ENCODE measurements at regions not wholly inside any gene's neighbourhood (a gene's known extent, or its start where the extent isn't known, plus 50 kb on each side); places are given as distances from the start of the nearest gene placed in this dataset.
A peak's percentile ranks its signal among the peaks of the same experiment; 100 is the strongest.

DNA sequence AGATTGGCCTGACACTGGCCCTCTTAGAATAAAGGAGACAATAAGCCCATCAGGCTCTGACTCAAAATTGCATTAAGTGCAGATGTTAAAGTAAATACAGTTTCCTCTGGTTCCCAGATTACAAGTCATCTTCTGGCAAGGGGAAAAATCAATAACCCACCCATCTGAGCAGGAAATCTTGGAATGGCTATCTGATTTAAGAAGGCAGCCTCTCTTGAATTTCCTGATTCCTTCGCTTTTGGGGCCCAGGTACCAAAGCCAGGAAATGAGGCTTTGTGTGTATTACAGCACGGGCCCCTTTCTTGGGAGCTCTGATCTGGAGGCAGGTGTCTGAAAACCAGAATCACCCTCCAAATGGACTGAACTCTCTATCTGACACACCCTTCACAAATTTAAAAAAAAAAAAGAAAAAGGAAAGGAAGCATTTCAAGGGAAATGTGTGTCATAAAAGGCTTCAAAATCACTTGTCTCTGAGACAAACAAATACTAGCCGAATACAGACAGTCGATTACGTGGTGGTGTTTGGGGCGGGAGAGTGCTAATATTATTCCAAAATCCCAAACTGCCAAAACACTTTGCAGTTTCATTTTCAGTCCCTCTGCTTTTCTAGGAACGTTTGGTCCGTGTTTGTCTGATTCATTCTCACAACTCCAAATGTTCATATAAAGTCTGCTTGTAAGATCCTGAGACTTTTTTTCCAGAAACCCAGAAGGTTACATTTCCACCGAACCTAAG, 240.9 kb upstream of the CAMK1G start:
- no peak for DNase-seq (ENCODE audit: low spot score)

- DNase-seq (ENCODE audit: low spot score) = no peak
These were observed 240.0 kb upstream of the CAMK1G start for GRCh38 chr1:209343511-209343910.

DNA sequence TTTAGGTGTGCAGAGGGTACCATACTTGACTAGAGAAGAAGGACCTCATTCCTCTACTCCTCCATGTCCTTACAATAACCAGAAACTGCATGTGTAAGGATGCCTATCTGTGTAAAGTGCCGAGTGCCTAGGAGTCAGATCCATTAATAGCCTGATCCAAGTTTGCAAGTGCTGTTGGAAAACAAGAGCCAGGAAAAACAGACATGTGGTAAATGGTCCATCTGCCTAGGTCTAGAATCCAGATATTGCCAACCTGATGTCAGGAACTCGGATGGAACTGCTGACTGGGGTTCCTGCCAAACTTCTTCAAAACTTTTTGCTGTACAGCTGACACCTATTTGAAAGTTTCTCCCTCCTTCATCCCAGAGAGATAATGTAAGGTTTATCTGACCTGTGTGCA, 239.4 kb upstream of the CAMK1G start:
- no peak for DNase-seq (ENCODE audit: low spot score)

- no peak for DNase-seq (ENCODE audit: low spot score)
These were observed 233.9 kb upstream of the CAMK1G start for GRCh38 chr1:209349363-209350308.

GRCh38 chr1:209353053-209353452, 230.5 kb upstream of the CAMK1G start:
- no peak for DNase-seq (ENCODE audit: low spot score)

GRCh38 chr1:209354111-209354839, 229.2 kb upstream of the CAMK1G start:
- peak; percentile 81 for DNase-seq (ENCODE audit: low spot score)

DNA sequence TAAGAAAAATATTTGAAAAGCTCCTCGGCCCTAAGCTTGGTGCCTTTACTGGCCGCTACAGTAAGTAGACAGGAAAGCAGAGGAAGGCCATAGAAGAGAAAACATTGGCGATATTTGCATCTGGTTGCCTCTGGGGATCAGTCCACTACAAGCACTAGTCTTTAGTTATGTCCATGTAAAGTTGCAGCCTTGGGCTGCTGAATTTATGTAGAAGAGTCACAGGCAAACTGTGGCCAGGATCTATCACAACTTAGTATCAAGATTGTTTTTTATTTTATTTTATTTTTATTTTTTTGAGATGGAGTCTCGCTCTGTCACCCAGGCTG, 228.7 kb upstream of the CAMK1G start:
- DNase-seq (ENCODE audit: low spot score) = no peak

GRCh38 chr1:209355415-209355814, 228.1 kb upstream of the CAMK1G start:
- no peak for DNase-seq (ENCODE audit: low spot score)

DNA sequence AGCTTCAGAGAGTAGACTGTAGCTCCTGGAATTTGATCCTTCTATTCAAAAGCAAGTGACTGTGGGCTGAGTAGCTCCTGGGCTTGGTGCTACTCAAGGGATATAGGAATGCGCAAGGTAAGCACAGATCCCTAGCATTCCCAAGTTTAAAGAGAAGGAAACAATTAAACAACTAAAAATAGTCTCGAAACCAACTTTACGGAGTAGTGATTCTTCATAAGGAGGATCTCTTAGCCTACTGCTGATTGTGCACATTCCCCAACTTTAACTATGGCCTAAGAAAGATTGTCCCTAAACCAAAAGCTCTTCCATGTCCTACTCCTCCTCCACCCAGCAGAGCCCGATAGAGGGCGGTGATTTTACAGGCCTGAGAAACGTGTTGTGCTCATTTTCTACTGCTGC, 226.5 kb upstream of the CAMK1G start:
- DNase-seq (ENCODE audit: low spot score) = no peak

GRCh38 chr1:209363112-209363511, 220.4 kb upstream of the CAMK1G start:
- DNase-seq (ENCODE audit: low spot score) = no peak

DNA sequence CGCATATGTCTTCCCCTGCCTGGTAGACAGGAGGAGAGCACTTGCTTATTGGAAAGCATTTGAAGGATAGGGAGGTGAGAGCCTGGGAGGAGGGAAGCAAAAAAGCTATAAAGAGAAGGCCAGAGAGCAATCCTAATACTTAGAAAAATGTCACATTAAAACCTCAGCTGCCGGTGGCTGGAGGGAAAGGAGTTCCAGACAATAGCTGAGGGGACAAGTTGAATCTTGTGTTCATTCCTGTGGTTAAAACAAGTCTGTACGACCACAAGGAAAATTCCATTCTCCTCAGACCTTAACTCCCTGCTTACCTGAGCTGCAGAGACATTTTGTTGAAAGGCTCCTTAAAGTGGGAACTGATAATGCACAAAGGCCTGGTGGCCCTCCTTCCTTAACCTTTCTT, 218.8 kb upstream of the CAMK1G start:
- DNase-seq (ENCODE audit: low spot score) = peak; percentile 58

DNA sequence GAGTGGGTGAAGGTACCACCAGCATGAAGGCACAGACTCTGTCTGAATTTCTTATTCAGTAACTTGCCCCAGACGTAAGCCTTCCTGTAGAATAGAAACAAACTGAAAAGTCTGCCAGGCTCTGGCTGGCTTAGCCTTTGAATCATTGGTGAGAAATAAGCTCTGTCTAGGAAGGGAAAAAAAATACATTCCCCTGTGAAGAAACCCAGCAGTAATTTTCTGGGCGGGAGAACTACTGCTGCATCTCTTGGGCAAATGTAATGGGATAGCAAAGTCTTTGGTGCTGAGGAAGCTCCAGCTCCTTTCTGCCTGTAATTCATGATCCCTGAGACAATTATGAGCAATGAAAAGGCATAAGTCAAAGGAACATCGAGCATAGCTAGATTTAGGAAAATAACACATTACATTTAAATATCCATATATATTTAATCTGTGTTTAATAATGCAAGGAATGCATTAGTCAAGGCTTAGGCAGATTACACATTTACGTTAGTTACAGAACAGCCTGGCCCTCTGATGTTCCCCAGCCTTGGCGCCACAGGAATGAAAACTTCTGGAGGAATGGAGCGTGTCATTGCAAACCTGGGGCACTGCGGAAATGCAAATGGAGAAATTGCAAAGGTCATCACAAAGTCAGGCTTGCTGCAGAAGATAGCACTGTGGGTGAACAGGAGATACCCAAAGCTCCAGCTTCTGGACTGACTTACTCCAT, 216.3 kb upstream of the CAMK1G start:
- DNase-seq (ENCODE audit: low spot score) = no peak

DNA sequence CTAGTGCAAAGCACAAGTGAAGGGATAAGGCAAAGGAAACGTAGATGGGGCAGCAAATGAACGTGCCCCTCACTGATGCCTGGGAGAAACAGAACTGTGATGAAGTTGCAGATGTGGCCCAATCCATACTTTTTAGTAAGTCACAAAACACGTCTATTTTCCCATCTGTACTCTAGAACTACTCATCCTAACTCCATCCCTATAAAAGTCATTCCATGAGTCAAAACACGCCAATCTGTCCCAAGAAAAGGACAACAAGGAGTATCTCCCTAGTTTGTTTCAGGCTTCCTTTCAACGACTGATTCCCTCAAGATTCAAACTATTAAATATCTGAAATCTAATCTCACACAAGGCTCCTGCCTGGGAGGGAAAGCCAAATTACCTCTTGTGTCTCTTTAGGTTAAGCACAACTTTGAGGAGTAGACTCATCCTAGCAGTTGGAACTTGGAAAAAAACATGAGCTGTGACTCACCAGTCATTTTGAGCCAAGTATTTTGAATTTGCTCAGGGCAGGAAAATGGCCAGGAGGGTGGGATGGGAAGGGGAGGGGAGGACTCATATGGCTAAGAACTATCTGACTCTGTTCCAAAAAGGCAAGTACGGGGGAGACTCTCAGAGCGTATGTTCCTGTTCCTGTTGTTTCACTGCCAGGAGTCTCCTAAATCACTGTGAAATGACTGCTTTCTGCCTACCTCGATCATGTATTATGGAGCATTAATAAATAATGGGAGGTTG, 214.5 kb upstream of the CAMK1G start:
- no peak for DNase-seq (ENCODE audit: low spot score)

- DNase-seq (ENCODE audit: low spot score) = no peak
These were observed 213.1 kb upstream of the CAMK1G start for GRCh38 chr1:209370241-209370995.

DNA sequence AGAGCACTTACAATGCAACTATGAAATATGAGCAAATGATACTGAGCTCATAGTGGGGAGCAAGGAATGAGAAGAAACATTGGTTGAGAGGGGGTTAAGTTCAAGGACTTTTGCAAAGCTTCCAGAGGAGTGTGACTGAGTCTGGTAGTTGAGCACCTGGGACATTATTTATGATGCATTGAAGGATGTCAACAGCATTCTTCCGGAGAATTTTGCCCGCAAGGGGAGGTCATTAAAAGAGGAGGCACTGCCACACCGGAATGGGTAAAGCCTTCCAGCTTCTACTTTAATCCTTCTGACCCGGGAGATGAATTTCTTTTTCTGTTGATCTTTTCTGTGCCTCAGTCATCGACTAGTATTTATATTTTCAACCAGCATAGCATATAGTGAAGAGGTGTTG, 208.4 kb upstream of the CAMK1G start:
- DNase-seq (ENCODE audit: low spot score) = no peak

DNA sequence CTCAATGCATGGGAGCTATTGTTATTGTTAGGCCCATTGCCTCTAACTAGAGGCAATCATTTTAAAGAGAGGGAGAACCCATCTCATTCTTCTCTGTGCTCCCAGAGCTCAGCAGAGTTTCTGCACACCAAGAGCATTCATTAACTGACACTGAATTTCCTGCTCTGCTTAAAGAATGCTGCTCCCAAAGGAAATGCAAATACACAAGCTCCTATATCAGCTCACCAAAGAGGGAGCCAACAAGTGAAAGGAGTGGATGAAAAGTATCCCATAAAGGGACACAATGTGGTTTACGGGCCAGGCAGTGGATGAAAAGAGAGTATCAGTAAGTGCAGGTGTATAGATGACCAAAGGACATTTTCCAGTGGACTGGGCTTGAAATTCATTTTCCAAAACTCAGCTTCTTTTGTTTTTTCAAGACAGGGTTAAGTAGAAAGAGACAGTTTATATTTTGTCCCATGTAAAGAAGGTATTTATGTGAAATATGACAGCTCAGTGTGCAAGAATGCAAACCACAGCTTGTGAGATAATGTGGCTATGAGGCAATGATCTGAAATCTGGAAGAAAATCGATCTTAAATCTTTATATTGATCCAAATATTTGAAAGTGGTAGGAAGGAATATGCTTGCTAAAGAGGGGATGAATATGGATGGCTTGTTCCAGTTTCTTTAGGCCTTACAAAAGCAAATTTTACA, 207.7 kb upstream of the CAMK1G start:
- peak; percentile 64 for DNase-seq (ENCODE audit: low spot score)

DNA sequence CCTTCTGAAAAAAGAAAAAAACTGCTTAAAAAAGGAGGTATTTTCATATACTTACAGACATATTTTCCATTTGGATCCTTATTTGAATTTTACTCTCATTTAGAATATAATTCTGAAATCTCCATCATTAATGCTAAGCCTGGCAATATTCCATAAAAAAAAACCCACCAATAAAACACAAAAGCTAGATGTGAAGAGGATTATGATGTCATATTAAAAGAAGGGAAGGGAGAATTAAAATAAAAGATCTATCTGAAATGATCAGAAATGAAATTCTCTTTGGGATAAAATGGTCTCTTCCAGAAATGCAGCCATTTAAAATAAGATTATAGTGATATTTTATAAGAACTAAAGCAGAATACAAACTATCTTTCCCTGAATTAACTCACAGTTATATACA, 206.7 kb upstream of the CAMK1G start:
- no peak for DNase-seq (ENCODE audit: low spot score)

DNA sequence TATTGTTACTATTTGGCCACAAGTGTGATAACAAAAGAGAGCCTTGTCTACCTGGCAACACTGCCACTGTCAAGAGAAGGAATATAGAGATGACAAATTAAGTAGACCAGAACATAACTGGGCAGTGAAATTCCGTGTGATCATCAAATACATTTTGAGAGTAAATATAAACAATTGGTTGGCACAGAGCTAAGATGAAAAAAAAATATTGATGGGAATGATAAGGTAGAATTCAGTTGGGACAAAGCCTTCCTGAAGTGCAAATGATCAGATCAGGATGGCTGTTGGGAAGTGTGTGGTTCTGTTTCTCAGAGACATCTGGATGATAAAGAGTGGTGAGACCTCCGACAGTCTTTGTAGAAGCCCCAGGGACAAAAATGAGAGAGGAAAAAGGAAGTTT, 205.5 kb upstream of the CAMK1G start:
- DNase-seq (ENCODE audit: low spot score) = no peak

- no peak for DNase-seq (ENCODE audit: low spot score)
These were observed 204.2 kb upstream of the CAMK1G start for GRCh38 chr1:209379280-209379679.

- no peak for DNase-seq (ENCODE audit: low spot score)
These were observed 203.1 kb upstream of the CAMK1G start for GRCh38 chr1:209380420-209380819.
